ENCODE measurements at regions not wholly inside any gene's neighbourhood (a gene's known extent, or its start where the extent isn't known, plus 50 kb on each side); places are given as distances from the start of the nearest gene placed in this dataset.

DNA sequence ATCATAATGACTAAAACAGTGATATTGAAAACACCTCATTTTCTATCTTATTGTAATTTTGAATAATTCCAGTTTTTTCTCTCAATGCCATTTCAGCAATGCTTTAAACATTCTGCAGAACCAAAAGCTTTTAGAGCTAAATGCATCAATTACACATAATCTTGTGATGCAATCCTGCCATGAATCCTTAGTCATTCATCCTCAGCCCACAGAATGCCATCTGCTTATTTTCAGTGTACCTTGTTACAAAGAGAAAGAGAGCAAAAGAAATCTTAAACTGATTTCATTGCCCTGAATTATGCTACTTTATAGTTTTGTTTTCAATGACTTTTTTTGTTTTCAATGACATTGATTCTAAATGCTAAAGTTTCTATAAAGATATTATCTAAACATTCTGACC, 1234.8 kb upstream of the C9orf72 start:
- Histone ChIP-seq H3K9me3 (replicated peaks in 1 of 11) (no peaks in the 10 kb centered on the region), H3K4me3 (no peak overlapping the region), H3K9ac (no peak overlapping the region), H3K4me1 (peaks cover 0 to 8% (median 0%) of the 10 kb centered on the region in 10 experiments; a peak in 1 of 20 replicates), H3K4me2 (no peak overlapping the region), H3K36me3 (no peaks in the 10 kb centered on the region), H4K20me1 (no peaks in the 10 kb centered on the region), H3K27me3 (no peaks in the 10 kb centered on the region), H3K27ac (no peak overlapping the region)
- no peak for TF ChIP-seq Cebpa-rat (IDR thresholded peaks at IDR 0.05)

- Histone ChIP-seq H4K20me1 (no peaks in the 10 kb centered on the region), H3K9me3 (replicated peaks in 1 of 11) (no peaks in the 10 kb centered on the region), H3K9ac (no peak overlapping the region), H3K4me1 (peaks cover 0 to 8% (median 0%) of the 10 kb centered on the region in 10 experiments; a peak in 1 of 20 replicates), H3K36me3 (no peaks in the 10 kb centered on the region), H3K4me3 (no peak overlapping the region), H3K27me3 (no peaks in the 10 kb centered on the region), H3K27ac (no peak overlapping the region), H3K4me2 (peak overlapping the region in 1 of 11 experiments; percentile 21; a peak in 2 of 22 replicates)
- TF ChIP-seq Cebpa-rat (IDR thresholded peaks at IDR 0.05) = no peak
Observed at GRCh38 chr9:28810388-28811075, 1237.3 kb upstream of the C9orf72 start.

DNA sequence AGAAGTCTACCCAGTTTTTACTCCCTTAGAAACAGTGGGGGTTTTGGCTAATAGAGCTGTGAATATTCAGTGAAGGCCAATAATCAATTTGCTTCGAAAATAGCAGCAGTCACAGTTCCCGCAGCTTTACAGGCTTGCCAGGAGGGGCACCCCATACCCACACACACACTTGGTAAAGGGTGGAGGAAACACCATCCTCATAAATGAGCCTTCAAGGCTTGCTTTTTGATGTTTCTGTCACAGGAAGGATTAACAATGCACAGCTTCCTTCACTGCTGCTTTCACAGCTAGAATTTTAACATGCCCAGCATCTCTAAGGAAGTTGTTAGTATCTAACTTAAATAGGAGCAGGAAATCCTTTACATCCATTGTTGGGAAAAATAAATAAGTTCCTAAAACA, 1247.5 kb upstream of the C9orf72 start:
- Histone ChIP-seq H3K9me3 (replicated peaks in 1 of 11) (no peaks in the 10 kb centered on the region; a peak in 1 of 22 replicates), H3K4me2 (no peak overlapping the region), H3K27me3 (no peaks in the 10 kb centered on the region), H3K4me3 (no peak overlapping the region), H3K27ac (no peak overlapping the region), H3K36me3 (no peaks in the 10 kb centered on the region), H3K4me1 (no peaks in the 10 kb centered on the region), H3K9ac (no peak overlapping the region), H4K20me1 (no peaks in the 10 kb centered on the region)
- no peak for TF ChIP-seq Cebpa-rat (IDR thresholded peaks at IDR 0.05)

GRCh38 chr9:28821240-28821639, 1248.0 kb upstream of the C9orf72 start:
- Histone ChIP-seq H4K20me1 (no peaks in the 10 kb centered on the region), H3K4me3 (no peak overlapping the region), H3K36me3 (no peaks in the 10 kb centered on the region), H3K27ac (no peak overlapping the region), H3K27me3 (no peaks in the 10 kb centered on the region), H3K9me3 (replicated peaks in 1 of 11) (no peaks in the 10 kb centered on the region; a peak in 1 of 22 replicates), H3K9ac (no peak overlapping the region), H3K4me1 (no peaks in the 10 kb centered on the region), H3K4me2 (no peak overlapping the region)
- no peak for TF ChIP-seq Cebpa-rat (IDR thresholded peaks at IDR 0.05)

DNA sequence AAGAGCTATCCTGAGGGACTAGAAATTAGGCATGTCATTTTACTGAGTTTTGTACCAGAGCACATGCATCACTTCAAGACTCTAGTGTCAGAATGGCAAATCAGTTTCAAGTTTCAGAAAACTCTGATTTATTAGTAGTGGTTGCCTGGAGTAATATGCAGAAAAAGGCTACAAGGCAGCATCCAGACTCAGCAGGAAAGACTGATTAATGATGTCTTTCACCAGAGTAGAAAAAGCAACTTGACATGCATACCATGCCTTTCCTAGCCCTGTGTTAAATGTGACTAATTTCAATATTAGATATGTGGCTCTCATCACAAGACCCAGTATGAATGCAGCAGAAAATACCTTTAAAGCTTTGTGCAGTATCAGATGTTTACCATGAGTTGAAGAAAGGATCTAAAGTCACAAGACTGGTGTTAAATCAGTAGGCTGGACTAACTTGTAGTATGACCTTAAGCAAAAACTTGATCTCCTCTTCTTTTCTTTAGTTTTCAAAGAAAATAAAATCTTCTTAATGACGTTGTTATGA, 1251.2 kb upstream of the C9orf72 start:
- Histone ChIP-seq H3K27ac (no peak overlapping the region), H3K4me1 (no peaks in the 10 kb centered on the region), H3K36me3 (no peaks in the 10 kb centered on the region), H3K4me3 (no peak overlapping the region), H3K9ac (no peak overlapping the region), H3K9me3 (replicated peaks in 1 of 11) (no peaks in the 10 kb centered on the region; a peak in 1 of 22 replicates), H3K27me3 (no peaks in the 10 kb centered on the region), H4K20me1 (no peaks in the 10 kb centered on the region), H3K4me2 (no peak overlapping the region)
- no peak for TF ChIP-seq Cebpa-rat (IDR thresholded peaks at IDR 0.05)

DNA sequence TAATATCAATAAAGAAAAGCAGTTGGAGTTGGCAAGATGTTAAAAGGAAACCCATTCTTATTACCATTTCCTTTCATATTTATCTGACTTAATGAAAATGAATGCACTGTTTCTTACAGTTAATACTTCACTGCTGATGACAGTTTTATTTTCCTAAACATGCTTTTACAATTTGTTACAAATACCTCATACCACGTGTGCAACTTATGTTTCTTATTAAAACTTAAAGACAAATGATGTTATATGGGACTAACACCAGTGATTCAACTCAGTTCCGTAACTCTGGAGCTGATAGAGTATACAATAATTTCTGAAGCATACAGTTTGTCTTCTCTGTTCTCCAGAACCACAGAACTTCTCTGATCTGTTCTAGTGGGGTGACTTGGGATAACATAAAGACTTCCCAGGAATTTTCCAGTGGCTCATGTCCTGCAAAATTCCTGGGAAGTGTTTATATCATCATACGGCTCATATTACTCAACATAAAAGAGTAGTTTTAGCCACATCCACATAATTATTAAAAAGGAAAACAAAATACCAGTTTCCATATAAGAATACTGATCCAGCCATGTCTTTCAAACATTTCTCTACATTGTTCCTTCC, 1259.0 kb upstream of the C9orf72 start:
- Histone ChIP-seq H4K20me1 (no peaks in the 10 kb centered on the region), H3K9ac (no peak overlapping the region), H3K4me2 (no peak overlapping the region), H3K4me3 (no peak overlapping the region), H3K27me3 (no peaks in the 10 kb centered on the region), H3K9me3 (replicated peaks in 1 of 11) (no peaks in the 10 kb centered on the region), H3K27ac (no peak overlapping the region), H3K36me3 (no peaks in the 10 kb centered on the region), H3K4me1 (no peaks in the 10 kb centered on the region)
- no peak for TF ChIP-seq Cebpa-rat (IDR thresholded peaks at IDR 0.05)

- Histone ChIP-seq H3K27ac (no peak overlapping the region), H3K9ac (no peak overlapping the region), H3K4me2 (no peak overlapping the region), H3K4me1 (no peaks in the 10 kb centered on the region), H3K4me3 (no peak overlapping the region), H3K36me3 (no peaks in the 10 kb centered on the region), H3K9me3 (replicated peaks in 1 of 11) (peaks cover 7 to 12% (median 8%) of the 10 kb centered on the region in 11 experiments), H3K27me3 (no peaks in the 10 kb centered on the region), H4K20me1 (no peaks in the 10 kb centered on the region)
- TF ChIP-seq Cebpa-rat (IDR thresholded peaks at IDR 0.05) = no peak
Observed at GRCh38 chr9:28834156-28834555, 1260.9 kb upstream of the C9orf72 start.

- peaks cover 0 to 11% (median 0%) of the 10 kb centered on the region in 10 experiments; a peak in 2 of 20 replicates for H3K4me1 ChIP-seq
- no peak overlapping the region for H3K27ac ChIP-seq
- no peaks in the 10 kb centered on the region for H3K27me3 ChIP-seq
- H3K4me2 ChIP-seq = no peak overlapping the region
- peaks cover 16 to 22% (median 19%) of the 10 kb centered on the region in 11 experiments for H3K9me3 ChIP-seq (replicated peaks in 1 of 11)
- no peak for TF ChIP-seq Cebpa-rat (IDR thresholded peaks at IDR 0.05)
- H3K36me3 ChIP-seq = no peaks in the 10 kb centered on the region
- no peak overlapping the region for H3K4me3 ChIP-seq
- H3K9ac ChIP-seq = no peak overlapping the region
- no peaks in the 10 kb centered on the region for H4K20me1 ChIP-seq
Observed at GRCh38 chr9:28839778-28840430, 1266.6 kb upstream of the C9orf72 start.

- H3K27me3 ChIP-seq = no peaks in the 10 kb centered on the region
- no peak overlapping the region for H3K4me3 ChIP-seq
- peaks cover 0 to 11% (median 0%) of the 10 kb centered on the region in 10 experiments; a peak in 2 of 20 replicates for H3K4me1 ChIP-seq
- no peaks in the 10 kb centered on the region for H3K36me3 ChIP-seq
- peaks cover 16 to 22% (median 19%) of the 10 kb centered on the region in 11 experiments for H3K9me3 ChIP-seq (replicated peaks in 1 of 11)
- H3K27ac ChIP-seq = no peak overlapping the region
- H4K20me1 ChIP-seq = no peaks in the 10 kb centered on the region
- TF ChIP-seq Cebpa-rat (IDR thresholded peaks at IDR 0.05) = no peak
- H3K4me2 ChIP-seq = peak overlapping the region in 2 of 11 experiments; percentile 24 to 41; a peak in 2 of 22 replicates
- H3K9ac ChIP-seq = no peak overlapping the region
Observed at GRCh38 chr9:28841775-28842174, 1268.5 kb upstream of the C9orf72 start.
